Motor neuron (in vitro differentiated cells): ENCODE measurements at regions not wholly inside any gene's neighbourhood (a gene's known extent, or its start where the extent isn't known, plus 50 kb on each side); places are given as distances from the start of the nearest gene placed in this dataset.

Source experiments
- ATAC-seq, 8 experiments: fragments of 200-7000 bp; cut with Tn5 transposase; replicated peaks in 6 of 8; 2 replicates each; pipeline ENCODE4 v1.8.0; 2021; ENCODE audit warnings: mild to moderate bottlenecking in 8 of 8, moderate library complexity in 8 of 8
- H3K27ac ChIP-seq, 2 donors: fragments of 250-450 bp; sonication (Bioruptor Pico); 2 replicates each; pipeline ENCODE4 v1.9.0; 2021; ENCODE audit warnings: antibody characterized with exemption in 2 of 2, mild to moderate bottlenecking in 2 of 2, moderate library complexity in 1 of 2
- H3K4me1 ChIP-seq, 2 donors: fragments of 250-450 bp; sonication (Bioruptor Pico); replicated peaks in 1 of 2; 2 replicates each; pipeline ENCODE4 v1.6.1; 2021; ENCODE audit warnings: antibody characterized with exemption in 2 of 2, mild to moderate bottlenecking in 2 of 2, moderate library complexity in 1 of 2
- H3K4me3 ChIP-seq, 5 donors: fragments of 250-450 bp; sonication (Bioruptor Pico); 2 replicates each; pipeline ENCODE4 v1.9.0; 2021; ENCODE audit warnings: antibody characterized with exemption in 5 of 5, mild to moderate bottlenecking in 5 of 5, moderate library complexity in 4 of 5
- WGBS, 10 experiments: fragments of 450-650 bp; shearing (Covaris generic); methylation state at CpG; one replicate each; pipeline ENCODE4 v1.0.0; 2022; 5-methylcytosine and 5-hydroxymethylcytosine counted together
- in situ Hi-C, 9 experiments: fragments of 400-800 bp; cut with MboI; loops; one replicate each; pipeline ENCODE4 v1.15.0; 2021; ENCODE audit warnings: low sequenced_read_pairs in 9 of 9, low pct_unique_long_range_greater_than_20kb in 2 of 9; ENCODE audit not compliant: unreplicated experiment in 9 of 9

GRCh38 chr7:54956865-54957264 lies 62.0 kb upstream of the EGFR start:
- in situ Hi-C loops = no loop called here
- no peak for ATAC-seq
- H3K4me3 ChIP-seq = no peak overlapping the region
- H3K4me1 ChIP-seq = no peaks in the 10 kb centered on the region
- H3K27ac ChIP-seq = no peak overlapping the region
- 40 to 93% (median 67%) methylated on average over 1 to 8 of the region's 13 CpGs; no CpG with 5 or more reads in 4 of the 10 experiments for WGBS, 10 experiments

- no peak for ATAC-seq
- whole genome bisulfite sequencing, 10 experiments = 10 to 100% (median 85%) methylated on average over 1 to 3 of the region's 3 CpGs; no CpG with 5 or more reads in 3 of the 10 experiments
Measured at GRCh38 chr7:54960517-54960916, 58.3 kb upstream of the EGFR start.

GRCh38 chr7:54961391-54961790 lies 57.4 kb upstream of the EGFR start:
- WGBS, 10 experiments = 50 to 100% (median 75%) methylated on average over 1 to 4 of the region's 6 CpGs
- Histone ChIP-seq H3K27ac (no peak overlapping the region), H3K4me3 (no peak overlapping the region), H3K4me1 (no peaks in the 10 kb centered on the region)
- in situ Hi-C loops = no loop called here
- ATAC-seq = no peak

More at GRCh38 chr7:54960517-54960916, 58.3 kb upstream of the EGFR start:
- H3K4me1 ChIP-seq = no peaks in the 10 kb centered on the region
- H3K27ac ChIP-seq = no peak overlapping the region
- H3K4me3 ChIP-seq = no peak overlapping the region
- in situ Hi-C loops = no loop called here

- WGBS, 10 experiments = 100% methylated on average over 1 of the region's 1 CpG; no CpG with 5 or more reads in 5 of the 10 experiments
- ATAC-seq = no peak
- H3K4me3 ChIP-seq = no peak overlapping the region
- no peak overlapping the region for H3K27ac ChIP-seq
- no peaks in the 10 kb centered on the region for H3K4me1 ChIP-seq
- in situ Hi-C loops = no loop called here
Measured at GRCh38 chr7:54963155-54963554, 55.7 kb upstream of the EGFR start.

- H3K4me3 ChIP-seq = no peak overlapping the region
- no peak overlapping the region for H3K27ac ChIP-seq
- 75 to 85% (median 83%) methylated on average over 1 of the region's 1 CpG; no CpG with 5 or more reads in 7 of the 10 experiments for WGBS, 10 experiments
- no peak for ATAC-seq
- in situ Hi-C loops = no loop called here
- no peaks in the 10 kb centered on the region for H3K4me1 ChIP-seq
Measured at GRCh38 chr7:54964136-54964535, 54.7 kb upstream of the EGFR start.

GRCh38 chr7:54967377-54967776 lies 51.4 kb upstream of the EGFR start:
- no peak overlapping the region for H3K27ac ChIP-seq
- in situ Hi-C loops = no loop called here
- no peaks in the 10 kb centered on the region for H3K4me1 ChIP-seq
- H3K4me3 ChIP-seq = no peak overlapping the region
- no peak for ATAC-seq
- 60 to 92% (median 86%) methylated on average over 1 to 8 of the region's 8 CpGs; no CpG with 5 or more reads in 3 of the 10 experiments for WGBS, 10 experiments

GRCh38 chr7:54968018-54968417 lies 50.8 kb upstream of the EGFR start:
- ATAC-seq = no peak
- Histone ChIP-seq H3K4me3 (no peak overlapping the region), H3K27ac (no peak overlapping the region), H3K4me1 (no peaks in the 10 kb centered on the region)
- WGBS, 10 experiments = 40 to 100% (median 84%) methylated on average over 1 to 3 of the region's 6 CpGs; no CpG with 5 or more reads in 2 of the 10 experiments
- in situ Hi-C loops = no loop called here
